GM12874 (cell line): ENCODE measurements at regions not wholly inside any gene's neighbourhood (a gene's known extent, or its start where the extent isn't known, plus 50 kb on each side); places are given as distances from the start of the nearest gene placed in this dataset.

Experiments used
- CTCF ChIP-seq: IDR thresholded peaks from 2 replicates; pipeline ENCODE4 v1.5.1; 2011; ENCODE audit warnings: low read depth, mild to moderate bottlenecking, control low read depth, low read length, moderate library complexity; ENCODE audit not compliant: insufficient read depth

DNA sequence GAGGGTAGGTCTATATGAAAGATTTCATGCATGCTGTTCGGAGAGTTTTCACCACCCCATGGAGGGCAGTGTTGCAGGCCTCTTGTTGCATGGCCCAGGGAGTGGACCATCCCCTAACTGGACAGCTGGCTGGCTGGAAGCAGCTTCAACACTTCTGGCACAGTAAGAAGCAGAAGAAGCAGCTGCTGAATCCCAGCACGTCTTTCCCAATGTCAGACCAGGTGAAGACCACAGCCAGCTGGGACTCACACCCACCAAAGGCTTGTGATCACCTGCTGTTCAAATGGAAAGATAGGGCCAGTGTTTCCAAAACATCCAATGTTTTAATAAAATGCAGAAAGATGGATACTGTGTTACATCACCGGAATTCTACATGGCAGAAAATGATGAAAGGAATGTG, 1423.6 kb downstream of the AACS start:
- TF ChIP-seq CTCF = no peak

- TF ChIP-seq CTCF = no peak
Observed at GRCh38 chr12:126492181-126492580, 1426.9 kb downstream of the AACS start.

DNA sequence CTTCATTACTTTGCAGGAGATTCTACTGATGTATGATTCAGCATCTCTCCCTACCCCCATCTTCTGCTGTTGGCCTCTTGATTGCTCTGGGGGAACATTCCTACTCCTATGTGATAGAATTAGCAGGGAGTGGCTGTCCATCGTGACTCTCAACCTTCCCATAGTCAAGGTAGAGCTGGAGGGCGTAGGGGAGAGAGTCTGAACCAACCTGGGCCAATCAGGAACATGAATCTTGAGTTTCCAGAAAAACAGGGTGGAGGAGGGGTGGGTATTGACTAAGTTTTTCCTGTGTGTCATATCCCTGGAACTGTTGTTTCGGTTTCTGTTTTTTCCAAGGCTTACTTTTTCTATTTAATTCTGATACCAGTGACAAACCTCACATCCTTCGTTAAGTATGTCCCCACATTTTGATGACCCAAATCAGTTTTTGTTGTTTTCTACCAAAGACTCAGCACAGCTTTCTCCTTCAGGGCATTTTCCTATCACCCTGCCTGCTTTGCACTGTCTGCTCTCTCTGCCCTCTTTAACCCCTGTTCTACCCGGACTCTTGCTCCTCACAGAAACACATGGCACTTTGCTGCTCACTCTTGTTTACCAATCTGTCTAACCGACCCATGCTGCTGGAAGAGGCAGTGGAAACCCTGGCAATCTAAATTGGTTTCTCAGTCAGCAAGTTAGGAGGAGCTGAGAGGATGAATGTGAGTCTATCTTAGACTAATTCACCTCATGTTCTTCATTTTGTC, 1428.3 kb downstream of the AACS start:
- no peak for TF ChIP-seq CTCF

DNA sequence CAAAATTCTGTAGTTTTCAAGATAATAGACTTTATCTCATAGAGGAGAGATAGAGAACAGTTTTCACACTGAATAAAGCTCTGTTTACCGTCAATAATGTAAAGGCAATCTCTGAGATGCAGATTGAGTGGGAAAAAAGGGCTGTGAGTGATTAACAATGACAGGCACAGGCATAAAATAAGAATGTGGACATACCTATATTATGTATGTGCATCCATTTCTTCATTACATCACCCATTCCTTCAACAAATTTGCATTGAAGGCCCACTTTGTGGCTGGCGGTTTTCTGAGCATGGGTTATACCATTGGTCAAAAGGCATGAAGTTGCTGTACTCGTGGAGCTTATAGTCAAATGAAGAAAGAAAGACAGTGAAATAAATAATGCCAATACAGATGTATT, 1431.0 kb downstream of the AACS start:
- no peak for TF ChIP-seq CTCF

DNA sequence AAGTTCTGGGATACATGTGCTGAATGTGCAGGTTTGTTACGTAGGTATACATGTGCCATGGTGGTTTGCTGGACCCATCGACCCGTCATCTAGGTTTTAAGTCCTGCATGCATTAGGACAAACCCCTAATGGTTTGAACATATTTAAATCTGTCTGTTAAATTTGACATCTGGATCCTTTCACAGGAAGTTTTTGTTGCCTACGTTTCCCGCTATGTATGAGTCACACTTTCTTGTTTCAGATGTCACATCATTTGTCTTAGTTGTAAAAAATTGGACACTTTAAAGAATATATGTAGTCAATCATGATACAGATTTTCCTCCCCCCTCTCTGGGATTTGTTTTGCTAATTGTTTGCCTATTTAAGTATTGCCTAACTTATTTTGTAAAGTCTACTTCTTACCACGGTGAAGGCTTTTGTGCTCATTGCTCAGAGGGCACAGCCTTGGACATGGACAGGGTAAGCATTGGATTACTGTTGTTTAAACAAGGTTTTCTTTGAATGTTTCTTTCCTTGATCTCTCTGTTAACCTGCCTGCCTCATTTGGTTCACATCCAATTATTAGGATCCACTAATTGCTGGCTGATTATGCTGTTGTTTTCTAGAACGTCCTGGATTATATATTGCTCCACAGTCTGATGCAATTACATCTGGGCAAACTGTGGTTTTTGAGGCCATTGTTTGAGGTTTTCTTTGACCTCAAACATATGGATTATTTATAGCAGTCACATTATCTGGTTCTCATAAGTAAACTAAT, 1441.4 kb downstream of the AACS start:
- TF ChIP-seq CTCF = no peak

GRCh38 chr12:126507231-126507630, 1442.0 kb downstream of the AACS start:
- TF ChIP-seq CTCF = no peak

- no peak for TF ChIP-seq CTCF
Observed at GRCh38 chr12:126509572-126509971, 1444.3 kb downstream of the AACS start.
